ENCODE measurements at regions not wholly inside any gene's neighbourhood (a gene's known extent, or its start where the extent isn't known, plus 50 kb on each side); places are given as distances from the start of the nearest gene placed in this dataset.

DNA sequence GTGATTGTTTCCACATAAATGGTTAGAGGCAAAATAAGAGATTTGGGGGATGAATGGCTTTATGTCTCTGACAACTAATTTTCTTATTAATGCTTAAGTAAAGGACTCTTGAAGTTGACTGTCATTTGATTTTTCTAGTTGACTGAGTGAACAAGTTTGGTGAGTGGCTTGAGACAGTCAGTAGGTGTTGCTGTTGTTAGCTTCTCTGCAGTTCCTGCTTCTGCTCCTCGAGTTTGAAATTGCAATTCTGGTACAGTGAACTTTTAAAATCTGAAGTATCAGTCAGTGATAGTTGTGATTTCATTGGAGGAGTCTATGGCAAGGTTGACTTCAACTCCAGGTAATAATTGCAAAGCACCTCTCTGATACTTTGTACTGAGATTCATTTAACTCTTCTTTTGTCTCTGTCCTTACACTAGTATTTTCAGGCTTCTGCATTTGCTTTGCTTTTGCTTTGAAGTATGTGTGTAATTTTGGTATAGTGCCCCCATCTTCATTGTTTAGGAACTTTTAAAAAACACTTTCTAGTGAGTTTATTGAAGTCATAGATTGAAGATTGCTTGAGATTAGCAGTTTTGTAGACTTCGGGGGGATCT is 415.5 kb downstream of the PCNX1 start:
- Histone ChIP-seq H3K36me3 (ENCODE audit: control insufficient read depth in 4 of 4, insufficient read depth in 3 of 4, low read depth in 1 of 4, low read length in 3 of 4) (no peaks in the 10 kb centered on the region), H3K9ac (ENCODE audit: low read depth in 1 of 2, low read length in 2 of 2) (peak overlapping the region in 1 of 2 donors; percentile 27), H3K9me3 (ENCODE audit: control insufficient read depth in 4 of 4, low read length in 3 of 4) (no peaks in the 10 kb centered on the region), H3K4me3 (ENCODE audit: low read depth in 1 of 3, low read length in 3 of 3) (no peak overlapping the region), H3K27ac (ENCODE audit: low read depth in 1 of 2, low read length in 2 of 2) (no peak overlapping the region), H3K4me1 (ENCODE audit: control insufficient read depth in 4 of 4, insufficient read depth in 4 of 4, low read length in 3 of 4) (peaks cover 0 to 47% (median 23%) of the 10 kb centered on the region in 4 donors), H3K27me3 (ENCODE audit: control insufficient read depth in 4 of 4, insufficient read depth in 4 of 4, low read length in 3 of 4) (no peaks in the 10 kb centered on the region)
- 38% methylated on average over 2 of the region's 2 CpGs for WGBS
- no peak for TF ChIP-seq HNF4G (IDR thresholded peaks at IDR 0.05)
- no peak for TF ChIP-seq GABPA (IDR thresholded peaks at IDR 0.05 in 1 of 2, conservative IDR thresholded peaks at IDR 0.05 in 1 of 2)
- no peak for TF ChIP-seq TAF1 (conservative IDR thresholded peaks at IDR 0.05)
- peak; percentile 89 to 90 for TF ChIP-seq RAD21 (IDR thresholded peaks at IDR 0.05)
- TF ChIP-seq, protein P1, sequence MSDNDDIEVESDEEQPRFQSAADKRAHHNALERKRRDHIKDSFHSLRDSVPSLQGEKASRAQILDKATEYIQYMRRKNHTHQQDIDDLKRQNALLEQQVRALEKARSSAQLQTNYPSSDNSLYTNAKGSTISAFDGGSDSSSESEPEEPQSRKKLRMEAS (IDR thresholded peaks at IDR 0.05): no peak
- TF ChIP-seq, protein P2, sequence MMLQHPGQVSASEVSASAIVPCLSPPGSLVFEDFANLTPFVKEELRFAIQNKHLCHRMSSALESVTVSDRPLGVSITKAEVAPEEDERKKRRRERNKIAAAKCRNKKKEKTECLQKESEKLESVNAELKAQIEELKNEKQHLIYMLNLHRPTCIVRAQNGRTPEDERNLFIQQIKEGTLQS (IDR thresholded peaks at IDR 0.05): no peak
- TF ChIP-seq, protein P3, sequence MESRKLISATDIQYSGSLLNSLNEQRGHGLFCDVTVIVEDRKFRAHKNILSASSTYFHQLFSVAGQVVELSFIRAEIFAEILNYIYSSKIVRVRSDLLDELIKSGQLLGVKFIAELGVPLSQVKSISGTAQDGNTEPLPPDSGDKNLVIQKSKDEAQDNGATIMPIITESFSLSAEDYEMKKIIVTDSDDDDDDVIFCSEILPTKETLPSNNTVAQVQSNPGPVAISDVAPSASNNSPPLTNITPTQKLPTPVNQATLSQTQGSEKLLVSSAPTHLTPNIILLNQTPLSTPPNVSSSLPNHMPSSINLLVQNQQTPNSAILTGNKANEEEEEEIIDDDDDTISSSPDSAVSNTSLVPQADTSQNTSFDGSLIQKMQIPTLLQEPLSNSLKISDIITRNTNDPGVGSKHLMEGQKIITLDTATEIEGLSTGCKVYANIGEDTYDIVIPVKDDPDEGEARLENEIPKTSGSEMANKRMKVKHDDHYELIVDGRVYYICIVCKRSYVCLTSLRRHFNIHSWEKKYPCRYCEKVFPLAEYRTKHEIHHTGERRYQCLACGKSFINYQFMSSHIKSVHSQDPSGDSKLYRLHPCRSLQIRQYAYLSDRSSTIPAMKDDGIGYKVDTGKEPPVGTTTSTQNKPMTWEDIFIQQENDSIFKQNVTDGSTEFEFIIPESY (IDR thresholded peaks at IDR 0.05): no peak
- no peak for TF ChIP-seq RXRA (IDR thresholded peaks at IDR 0.05)
- peak in 1 of 2 donors; percentile 16 for TF ChIP-seq HNF4A (conservative IDR thresholded peaks at IDR 0.05)
- TF ChIP-seq, protein P4, sequence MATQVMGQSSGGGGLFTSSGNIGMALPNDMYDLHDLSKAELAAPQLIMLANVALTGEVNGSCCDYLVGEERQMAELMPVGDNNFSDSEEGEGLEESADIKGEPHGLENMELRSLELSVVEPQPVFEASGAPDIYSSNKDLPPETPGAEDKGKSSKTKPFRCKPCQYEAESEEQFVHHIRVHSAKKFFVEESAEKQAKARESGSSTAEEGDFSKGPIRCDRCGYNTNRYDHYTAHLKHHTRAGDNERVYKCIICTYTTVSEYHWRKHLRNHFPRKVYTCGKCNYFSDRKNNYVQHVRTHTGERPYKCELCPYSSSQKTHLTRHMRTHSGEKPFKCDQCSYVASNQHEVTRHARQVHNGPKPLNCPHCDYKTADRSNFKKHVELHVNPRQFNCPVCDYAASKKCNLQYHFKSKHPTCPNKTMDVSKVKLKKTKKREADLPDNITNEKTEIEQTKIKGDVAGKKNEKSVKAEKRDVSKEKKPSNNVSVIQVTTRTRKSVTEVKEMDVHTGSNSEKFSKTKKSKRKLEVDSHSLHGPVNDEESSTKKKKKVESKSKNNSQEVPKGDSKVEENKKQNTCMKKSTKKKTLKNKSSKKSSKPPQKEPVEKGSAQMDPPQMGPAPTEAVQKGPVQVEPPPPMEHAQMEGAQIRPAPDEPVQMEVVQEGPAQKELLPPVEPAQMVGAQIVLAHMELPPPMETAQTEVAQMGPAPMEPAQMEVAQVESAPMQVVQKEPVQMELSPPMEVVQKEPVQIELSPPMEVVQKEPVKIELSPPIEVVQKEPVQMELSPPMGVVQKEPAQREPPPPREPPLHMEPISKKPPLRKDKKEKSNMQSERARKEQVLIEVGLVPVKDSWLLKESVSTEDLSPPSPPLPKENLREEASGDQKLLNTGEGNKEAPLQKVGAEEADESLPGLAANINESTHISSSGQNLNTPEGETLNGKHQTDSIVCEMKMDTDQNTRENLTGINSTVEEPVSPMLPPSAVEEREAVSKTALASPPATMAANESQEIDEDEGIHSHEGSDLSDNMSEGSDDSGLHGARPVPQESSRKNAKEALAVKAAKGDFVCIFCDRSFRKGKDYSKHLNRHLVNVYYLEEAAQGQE (IDR thresholded peaks at IDR 0.05): no peak
- no peak for TF ChIP-seq YY1 (IDR thresholded peaks at IDR 0.05)
- TF ChIP-seq FOXA1 (IDR thresholded peaks at IDR 0.05): no peak
- no peak for TF ChIP-seq FOXA2 (IDR thresholded peaks at IDR 0.05)
- TF ChIP-seq, protein P5, sequence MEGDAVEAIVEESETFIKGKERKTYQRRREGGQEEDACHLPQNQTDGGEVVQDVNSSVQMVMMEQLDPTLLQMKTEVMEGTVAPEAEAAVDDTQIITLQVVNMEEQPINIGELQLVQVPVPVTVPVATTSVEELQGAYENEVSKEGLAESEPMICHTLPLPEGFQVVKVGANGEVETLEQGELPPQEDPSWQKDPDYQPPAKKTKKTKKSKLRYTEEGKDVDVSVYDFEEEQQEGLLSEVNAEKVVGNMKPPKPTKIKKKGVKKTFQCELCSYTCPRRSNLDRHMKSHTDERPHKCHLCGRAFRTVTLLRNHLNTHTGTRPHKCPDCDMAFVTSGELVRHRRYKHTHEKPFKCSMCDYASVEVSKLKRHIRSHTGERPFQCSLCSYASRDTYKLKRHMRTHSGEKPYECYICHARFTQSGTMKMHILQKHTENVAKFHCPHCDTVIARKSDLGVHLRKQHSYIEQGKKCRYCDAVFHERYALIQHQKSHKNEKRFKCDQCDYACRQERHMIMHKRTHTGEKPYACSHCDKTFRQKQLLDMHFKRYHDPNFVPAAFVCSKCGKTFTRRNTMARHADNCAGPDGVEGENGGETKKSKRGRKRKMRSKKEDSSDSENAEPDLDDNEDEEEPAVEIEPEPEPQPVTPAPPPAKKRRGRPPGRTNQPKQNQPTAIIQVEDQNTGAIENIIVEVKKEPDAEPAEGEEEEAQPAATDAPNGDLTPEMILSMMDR (IDR thresholded peaks at IDR 0.05; ENCODE audit: low read depth, low read length, missing input control): peak; percentile 47
- no peak for TF ChIP-seq JUND (IDR thresholded peaks at IDR 0.05)
- TF ChIP-seq NR2F2 (IDR thresholded peaks at IDR 0.05): no peak
- no peak for TF ChIP-seq SP1 (IDR thresholded peaks at IDR 0.05)
- no peak for TF ChIP-seq EGR1 (IDR thresholded peaks at IDR 0.05; ENCODE audit: low read depth in 2 of 2)
- DNase-seq (ENCODE audit: low spot score): no peak
